Lower leg skin (tissue), 3 donors: ENCODE measurements at regions not wholly inside any gene's neighbourhood (a gene's known extent, or its start where the extent isn't known, plus 50 kb on each side); places are given as distances from the start of the nearest gene placed in this dataset.

Experiments used
- POLR2A ChIP-seq, 2 donors: fragments of 450-650 bp; IDR thresholded peaks; one replicate each; pipeline ENCODE4 v1.6.1; 2016 to 2017; ENCODE audit warnings: antibody characterized with exemption in 2 of 2, mild to moderate bottlenecking in 1 of 2, moderate library complexity in 1 of 2
- TF ChIP-seq, protein P1 (sequence below), 3 donors: fragments of 450-650 bp; IDR thresholded peaks; one replicate each; pipeline ENCODE4 v1.5.1; 2016; ENCODE audit warnings: antibody characterized with exemption in 3 of 3, mild to moderate bottlenecking in 3 of 3, moderate library complexity in 2 of 3

DNA sequence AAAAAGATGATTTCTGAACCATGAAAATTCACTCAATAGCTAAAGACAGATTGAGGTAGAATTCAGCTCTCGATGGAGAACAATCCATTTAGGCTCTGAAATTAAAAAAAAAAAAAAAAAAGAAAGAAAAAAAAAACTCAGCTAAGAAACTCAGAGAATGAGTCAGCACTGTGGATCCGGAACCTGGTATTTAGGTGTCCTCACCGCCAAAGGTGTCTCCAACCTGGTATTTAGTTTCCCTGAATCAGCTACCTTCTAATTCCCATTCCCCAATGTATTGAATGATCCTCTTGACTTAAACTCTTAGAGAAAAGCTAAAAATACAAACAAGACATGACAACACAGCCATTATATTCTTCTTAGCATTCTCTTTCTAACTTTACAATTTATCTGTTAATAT lies 150.3 kb upstream of the RASGEF1B start:
- TF ChIP-seq, protein P1, sequence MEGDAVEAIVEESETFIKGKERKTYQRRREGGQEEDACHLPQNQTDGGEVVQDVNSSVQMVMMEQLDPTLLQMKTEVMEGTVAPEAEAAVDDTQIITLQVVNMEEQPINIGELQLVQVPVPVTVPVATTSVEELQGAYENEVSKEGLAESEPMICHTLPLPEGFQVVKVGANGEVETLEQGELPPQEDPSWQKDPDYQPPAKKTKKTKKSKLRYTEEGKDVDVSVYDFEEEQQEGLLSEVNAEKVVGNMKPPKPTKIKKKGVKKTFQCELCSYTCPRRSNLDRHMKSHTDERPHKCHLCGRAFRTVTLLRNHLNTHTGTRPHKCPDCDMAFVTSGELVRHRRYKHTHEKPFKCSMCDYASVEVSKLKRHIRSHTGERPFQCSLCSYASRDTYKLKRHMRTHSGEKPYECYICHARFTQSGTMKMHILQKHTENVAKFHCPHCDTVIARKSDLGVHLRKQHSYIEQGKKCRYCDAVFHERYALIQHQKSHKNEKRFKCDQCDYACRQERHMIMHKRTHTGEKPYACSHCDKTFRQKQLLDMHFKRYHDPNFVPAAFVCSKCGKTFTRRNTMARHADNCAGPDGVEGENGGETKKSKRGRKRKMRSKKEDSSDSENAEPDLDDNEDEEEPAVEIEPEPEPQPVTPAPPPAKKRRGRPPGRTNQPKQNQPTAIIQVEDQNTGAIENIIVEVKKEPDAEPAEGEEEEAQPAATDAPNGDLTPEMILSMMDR (IDR thresholded peaks at IDR 0.05) = no peak
- TF ChIP-seq POLR2A (IDR thresholded peaks at IDR 0.05) = no peak
